A204.1 (cell line): ENCODE measurements at regions not wholly inside any gene's neighbourhood (a gene's known extent, or its start where the extent isn't known, plus 50 kb on each side); places are given as distances from the start of the nearest gene placed in this dataset.
"Not testable (repeated sequence)": the region's sequence is repeated elsewhere in the genome, so short reads cannot be mapped to it uniquely, and the experiment has no call there.

Experiments
- FAIRE-seq: peaks from 2 replicates; lab custom pipeline; 2012; peaks lifted over from hg19 to GRCh38; lab: Jason Lieb, UNC

GRCh38 chr11:88061111-88061510, 114.1 kb downstream of the RAB38 start:
- no peak for FAIRE-seq

- no peak for FAIRE-seq
Observed at GRCh38 chr11:88059326-88059725, 115.9 kb downstream of the RAB38 start.

GRCh38 chr11:88051396-88051795, 123.8 kb downstream of the RAB38 start:
- FAIRE-seq = no peak

- no peak for FAIRE-seq
Observed at GRCh38 chr11:88050247-88050646, 125.0 kb downstream of the RAB38 start.

- not testable (repeated sequence) for FAIRE-seq
Observed at GRCh38 chr11:88045288-88045687, 130.0 kb downstream of the RAB38 start.

- FAIRE-seq = not testable (repeated sequence)
Observed at GRCh38 chr11:88044658-88045057, 130.6 kb downstream of the RAB38 start.

GRCh38 chr11:88043149-88043548, 132.1 kb downstream of the RAB38 start:
- no peak for FAIRE-seq

GRCh38 chr11:88042647-88043046, 132.6 kb downstream of the RAB38 start:
- FAIRE-seq = no peak

GRCh38 chr11:88042238-88042637, 133.0 kb downstream of the RAB38 start:
- no peak for FAIRE-seq

GRCh38 chr11:88041679-88042078, 133.6 kb downstream of the RAB38 start:
- no peak for FAIRE-seq

- FAIRE-seq = no peak
Observed at GRCh38 chr11:88040148-88040496, 135.1 kb downstream of the RAB38 start.

GRCh38 chr11:88039476-88040147, 135.6 kb downstream of the RAB38 start:
- no peak for FAIRE-seq

GRCh38 chr11:88038063-88038462, 137.2 kb downstream of the RAB38 start:
- FAIRE-seq = no peak

GRCh38 chr11:88036701-88037100, 138.5 kb downstream of the RAB38 start:
- FAIRE-seq = peak; percentile 35

GRCh38 chr11:88035271-88035670, 140.0 kb downstream of the RAB38 start:
- FAIRE-seq = no peak

- FAIRE-seq = no peak
Observed at GRCh38 chr11:88017666-88018065, 157.6 kb downstream of the RAB38 start.

- peak; percentile 63 for FAIRE-seq
Observed at GRCh38 chr11:88016392-88017170, 158.7 kb downstream of the RAB38 start.

- no peak for FAIRE-seq
Observed at GRCh38 chr11:88015170-88015569, 160.1 kb downstream of the RAB38 start.

GRCh38 chr11:88013508-88014065, 161.7 kb downstream of the RAB38 start:
- no peak for FAIRE-seq

- no peak for FAIRE-seq
Observed at GRCh38 chr11:88012456-88012855, 162.8 kb downstream of the RAB38 start.

GRCh38 chr11:87976009-87976408, 199.2 kb downstream of the RAB38 start:
- no peak for FAIRE-seq

GRCh38 chr11:87974797-87975196, 200.4 kb downstream of the RAB38 start:
- no peak for FAIRE-seq

- no peak for FAIRE-seq
Observed at GRCh38 chr11:87972133-87972532, 203.1 kb downstream of the RAB38 start.

GRCh38 chr11:87971354-87971753, 203.9 kb downstream of the RAB38 start:
- FAIRE-seq = no peak
